ENCODE measurements at regions not wholly inside any gene's neighbourhood (a gene's known extent, or its start where the extent isn't known, plus 50 kb on each side); places are given as distances from the start of the nearest gene placed in this dataset.

GRCh38 chr7:12861070-12861469 is 173.6 kb downstream of the ARL4A start:
- ChIA-PET CTCF (no interaction called here), POLR2A (ENCODE audit: low non-redundant PET) (no interaction called here)
- no peak for DNase-seq (ENCODE audit: low spot score)
- TF ChIP-seq CTCF (conservative IDR thresholded peaks at IDR 0.05; ENCODE audit: low read depth, low read length), result no peak
- no peak for TF ChIP-seq EZH2 (IDR thresholded peaks at IDR 0.05; ENCODE audit: borderline replicate concordance, low read depth, low read length, poor library complexity, severe bottlenecking)
- Histone ChIP-seq H3K27me3 (replicated peaks; ENCODE audit: insufficient read depth, low read depth, low read length, poor library complexity) (peaks cover 5% of the 10 kb centered on the region), H3K9me3 (ENCODE audit: low read depth, low read length, poor library complexity, severe bottlenecking) (no peaks in the 10 kb centered on the region), H3K36me3 (ENCODE audit: insufficient read depth, low read length, poor library complexity, severe bottlenecking) (no peaks in the 10 kb centered on the region), H3K4me3 (ENCODE audit: low read depth, low read length, poor library complexity, severe bottlenecking) (no peak overlapping the region), H3K4me1 (ENCODE audit: insufficient read depth, low read length, poor library complexity, severe bottlenecking) (no peaks in the 10 kb centered on the region), H3K27ac (ENCODE audit: low read depth, low read length, poor library complexity, severe bottlenecking) (no peak overlapping the region)
- BruUV-seq (replicated peaks), result no TSS peak
- intact Hi-C loops (cut with micrococcal nuclease; ENCODE audit: unreplicated experiment), result no loop called here

GRCh38 chr7:12862146-12862545 is 174.7 kb downstream of the ARL4A start:
- H3K9me3 ChIP-seq (ENCODE audit: low read depth, low read length, poor library complexity, severe bottlenecking), result no peaks in the 10 kb centered on the region
- no TSS peak for BruUV-seq (replicated peaks)
- no peak overlapping the region for H3K27ac ChIP-seq (ENCODE audit: low read depth, low read length, poor library complexity, severe bottlenecking)
- peaks cover 4% of the 10 kb centered on the region for H3K4me1 ChIP-seq (ENCODE audit: insufficient read depth, low read length, poor library complexity, severe bottlenecking)
- TF ChIP-seq EZH2 (IDR thresholded peaks at IDR 0.05; ENCODE audit: borderline replicate concordance, low read depth, low read length, poor library complexity, severe bottlenecking), result no peak
- no peak for TF ChIP-seq CTCF (conservative IDR thresholded peaks at IDR 0.05; ENCODE audit: low read depth, low read length)
- ChIA-PET CTCF (no interaction called here), POLR2A (ENCODE audit: low non-redundant PET) (no interaction called here)
- H3K36me3 ChIP-seq (ENCODE audit: insufficient read depth, low read length, poor library complexity, severe bottlenecking), result no peaks in the 10 kb centered on the region
- no peak for DNase-seq (ENCODE audit: low spot score)
- H3K4me3 ChIP-seq (ENCODE audit: low read depth, low read length, poor library complexity, severe bottlenecking), result no peak overlapping the region
- H3K27me3 ChIP-seq (replicated peaks; ENCODE audit: insufficient read depth, low read depth, low read length, poor library complexity), result peaks cover 5% of the 10 kb centered on the region
- intact Hi-C loops (cut with micrococcal nuclease; ENCODE audit: unreplicated experiment), result no loop called here

- POLR2A ChIA-PET (ENCODE audit: low non-redundant PET), result no interaction called here
- intact Hi-C loops (cut with micrococcal nuclease; ENCODE audit: unreplicated experiment), result no loop called here
- Histone ChIP-seq H3K4me3 (ENCODE audit: low read depth, low read length, poor library complexity, severe bottlenecking) (no peak overlapping the region), H3K36me3 (ENCODE audit: insufficient read depth, low read length, poor library complexity, severe bottlenecking) (no peaks in the 10 kb centered on the region), H3K9me3 (ENCODE audit: low read depth, low read length, poor library complexity, severe bottlenecking) (no peaks in the 10 kb centered on the region), H3K27me3 (replicated peaks; ENCODE audit: insufficient read depth, low read depth, low read length, poor library complexity) (peaks cover 5% of the 10 kb centered on the region), H3K27ac (ENCODE audit: low read depth, low read length, poor library complexity, severe bottlenecking) (no peak overlapping the region), H3K4me1 (ENCODE audit: insufficient read depth, low read length, poor library complexity, severe bottlenecking) (peaks cover 4% of the 10 kb centered on the region)
- no peak for DNase-seq (ENCODE audit: low spot score)
- no TSS peak for BruUV-seq (replicated peaks)
- CTCF ChIA-PET, result no interaction called here
- TF ChIP-seq CTCF (conservative IDR thresholded peaks at IDR 0.05; ENCODE audit: low read depth, low read length) (no peak), EZH2 (IDR thresholded peaks at IDR 0.05; ENCODE audit: borderline replicate concordance, low read depth, low read length, poor library complexity, severe bottlenecking) (no peak)
Observed at GRCh38 chr7:12864470-12865046, 177.1 kb downstream of the ARL4A start.
